Activated CD4-positive, alpha-beta T cell treated with anti-CD3 and anti-CD28 coated beads for 1 hour (primary cell): ENCODE measurements at regions not wholly inside any gene's neighbourhood (a gene's known extent, or its start where the extent isn't known, plus 50 kb on each side); places are given as distances from the start of the nearest gene placed in this dataset.
"Not testable (repeated sequence)": the region's sequence is repeated elsewhere in the genome, so short reads cannot be mapped to it uniquely, and the experiment has no call there.

Source experiments
- DNase-seq: peaks from one replicate; pipeline ENCODE4 v3.0.0-alpha.2; 2020

GRCh38 chr1:38746941-38747600 lies 112.5 kb downstream of the RRAGC start:
- no peak for DNase-seq

DNA sequence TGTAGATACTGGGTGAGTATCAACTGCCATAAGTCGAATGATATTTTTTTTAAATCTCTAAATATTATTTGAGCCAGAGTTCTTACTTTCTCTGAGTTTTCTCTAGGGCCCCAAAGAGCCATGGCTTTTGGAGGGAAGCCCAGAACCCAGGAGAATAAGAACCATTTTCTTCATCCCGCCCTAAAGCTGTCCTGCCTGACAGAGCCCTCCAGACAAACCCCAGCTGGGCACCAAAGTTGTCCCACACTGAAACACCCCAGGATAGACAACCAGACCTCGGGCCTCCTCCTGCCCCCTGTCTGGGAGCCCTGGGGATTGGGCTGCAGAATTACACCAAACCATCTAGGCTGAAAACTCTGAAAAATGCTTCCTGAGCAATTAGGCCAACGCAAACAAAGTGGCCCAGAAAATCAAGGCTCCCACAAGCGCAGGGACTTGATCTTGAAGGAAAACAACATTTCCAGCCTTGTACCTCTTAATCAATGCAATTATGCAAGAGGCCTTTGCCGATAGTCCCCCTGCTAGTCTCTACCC lies 113.1 kb downstream of the RRAGC start:
- DNase-seq: no peak

DNA sequence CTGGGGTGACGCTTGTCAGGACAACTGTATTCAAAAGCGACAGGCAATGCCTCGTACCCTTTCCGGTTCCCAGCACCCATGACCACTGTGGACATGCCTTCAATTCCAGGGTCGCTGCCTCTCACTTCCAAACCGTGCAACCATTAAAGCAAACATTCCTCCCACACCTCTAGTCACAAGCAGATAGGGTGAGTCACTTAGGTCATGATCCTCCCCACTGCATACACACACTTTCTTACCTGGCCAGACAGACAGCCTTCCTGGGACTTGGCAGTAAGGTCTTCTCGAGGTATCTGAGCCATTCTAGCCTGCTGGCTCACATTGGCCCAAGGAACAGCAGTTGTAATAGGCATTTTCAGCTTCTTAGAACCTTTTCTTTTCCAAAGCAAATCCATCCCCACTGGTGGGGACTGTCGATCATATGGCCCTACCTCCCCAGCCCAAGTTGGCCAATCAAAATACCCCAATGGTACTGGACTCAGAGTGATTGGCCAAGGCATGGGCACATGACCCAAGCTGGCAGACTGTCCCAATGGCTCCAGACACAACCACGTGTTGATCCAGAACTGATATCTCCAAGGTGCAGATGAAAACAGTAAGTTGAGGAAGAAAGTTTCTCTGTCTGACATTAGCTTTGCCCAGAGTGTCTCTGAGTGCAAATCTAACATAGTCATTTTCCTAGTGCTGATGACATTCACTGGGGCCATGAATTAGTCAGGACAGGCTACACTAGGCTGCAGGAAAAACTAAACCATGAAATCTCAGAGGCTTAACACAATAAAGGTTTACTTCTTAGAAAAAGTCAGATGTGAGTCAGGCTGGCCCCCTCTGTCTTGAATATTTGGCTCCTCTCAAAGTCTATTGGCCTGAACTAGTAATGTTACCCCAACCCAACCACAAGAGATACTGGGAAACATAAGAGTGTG lies 113.8 kb downstream of the RRAGC start:
- DNase-seq: no peak

DNA sequence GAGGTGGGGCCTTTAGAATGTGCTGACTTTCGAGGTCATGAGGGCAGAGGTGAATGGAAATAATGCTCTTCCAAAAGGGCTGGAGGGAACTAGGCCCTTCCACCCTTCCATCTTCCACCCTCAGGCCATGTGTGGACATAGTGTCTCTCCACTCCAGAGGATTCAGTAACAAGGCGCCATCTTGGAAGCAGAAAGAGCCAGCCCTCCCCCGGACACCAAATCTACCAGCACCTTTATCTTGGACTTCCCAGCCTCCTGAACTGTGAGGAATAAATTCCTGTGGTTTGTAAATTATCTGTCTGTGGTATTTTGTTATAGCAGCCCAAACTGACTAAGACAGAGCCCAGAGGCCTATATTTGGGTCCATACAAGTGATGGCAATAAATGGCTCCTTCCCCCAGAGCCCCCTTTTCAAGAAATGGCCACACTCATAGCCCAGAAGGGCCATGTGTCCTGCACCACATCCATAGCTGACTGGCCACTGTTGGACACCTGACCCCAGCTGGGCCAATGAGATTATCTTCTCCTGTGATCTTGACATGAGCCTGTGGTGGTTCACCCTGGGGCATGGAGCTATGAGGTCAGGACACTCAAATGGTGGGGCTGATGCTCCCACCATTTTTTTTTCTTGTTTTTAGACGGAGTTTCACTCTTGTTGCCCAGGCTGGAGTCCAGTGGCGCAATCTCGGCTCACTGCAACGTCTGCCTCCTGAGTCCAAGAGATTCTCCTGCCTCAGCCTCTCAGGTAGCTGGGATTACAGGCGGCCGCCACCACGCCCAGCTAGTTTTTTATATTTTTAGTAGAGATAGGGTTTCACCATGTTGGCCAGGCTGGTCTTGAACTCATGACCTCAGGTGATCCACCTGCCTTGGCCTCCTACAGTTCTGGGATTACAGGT lies 114.9 kb downstream of the RRAGC start:
- no peak for DNase-seq

DNA sequence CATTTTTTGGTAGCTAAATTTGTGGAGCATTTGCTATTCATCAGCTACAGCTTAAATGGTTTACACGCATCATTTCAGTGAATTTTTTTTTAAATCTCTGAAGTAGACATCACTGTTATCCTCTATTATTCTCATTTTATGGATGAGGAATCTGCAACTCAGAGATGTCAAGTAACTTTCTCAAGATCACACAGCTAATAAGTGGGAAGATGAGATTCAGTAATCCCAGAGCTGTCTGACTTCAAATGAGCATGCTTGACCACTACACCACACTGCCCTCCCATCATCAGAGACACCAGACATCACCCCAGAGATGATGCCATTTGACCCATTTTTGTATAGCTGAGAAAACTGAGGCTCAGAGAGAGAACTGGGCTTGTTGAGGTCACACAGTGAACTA lies 116.4 kb downstream of the RRAGC start:
- no peak for DNase-seq

- DNase-seq: no peak
Measured at GRCh38 chr1:38741341-38741740, 118.2 kb downstream of the RRAGC start.

- no peak for DNase-seq
Measured at GRCh38 chr1:38740487-38740886, 119.1 kb downstream of the RRAGC start.

GRCh38 chr1:38738207-38738606 lies 121.4 kb downstream of the RRAGC start:
- no peak for DNase-seq

GRCh38 chr1:38736399-38736798 lies 123.2 kb downstream of the RRAGC start:
- no peak for DNase-seq

DNA sequence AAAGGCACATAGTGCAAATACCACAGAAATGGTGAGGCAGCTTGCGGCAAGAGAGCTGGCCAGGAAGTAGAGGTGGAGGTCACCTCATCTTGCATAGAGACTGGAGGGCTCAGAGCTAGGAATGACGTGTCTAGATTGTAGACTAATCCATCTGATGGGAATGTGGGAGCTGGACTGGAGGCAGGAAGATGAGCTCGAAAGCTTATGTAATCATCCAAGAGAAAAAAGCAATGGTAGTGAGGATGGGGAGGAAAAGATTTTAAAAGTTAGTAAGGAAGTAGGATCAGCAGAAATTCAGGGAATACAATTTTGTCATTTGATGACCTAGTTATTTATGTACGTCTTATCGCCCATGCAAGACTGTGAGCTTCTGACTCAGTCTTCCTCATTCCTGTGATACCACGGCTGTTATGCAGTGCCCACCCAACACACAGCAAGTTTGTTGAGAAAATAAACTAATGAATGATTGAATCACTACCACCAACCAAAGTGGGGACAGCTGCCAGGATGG lies 123.9 kb downstream of the RRAGC start:
- no peak for DNase-seq

GRCh38 chr1:38733761-38734160 lies 125.8 kb downstream of the RRAGC start:
- DNase-seq: no peak

GRCh38 chr1:38730511-38731397 lies 128.8 kb downstream of the RRAGC start:
- no peak for DNase-seq

GRCh38 chr1:38728585-38728908 lies 131.0 kb downstream of the RRAGC start:
- no peak for DNase-seq

GRCh38 chr1:38727684-38728584 lies 131.6 kb downstream of the RRAGC start:
- DNase-seq: no peak

DNA sequence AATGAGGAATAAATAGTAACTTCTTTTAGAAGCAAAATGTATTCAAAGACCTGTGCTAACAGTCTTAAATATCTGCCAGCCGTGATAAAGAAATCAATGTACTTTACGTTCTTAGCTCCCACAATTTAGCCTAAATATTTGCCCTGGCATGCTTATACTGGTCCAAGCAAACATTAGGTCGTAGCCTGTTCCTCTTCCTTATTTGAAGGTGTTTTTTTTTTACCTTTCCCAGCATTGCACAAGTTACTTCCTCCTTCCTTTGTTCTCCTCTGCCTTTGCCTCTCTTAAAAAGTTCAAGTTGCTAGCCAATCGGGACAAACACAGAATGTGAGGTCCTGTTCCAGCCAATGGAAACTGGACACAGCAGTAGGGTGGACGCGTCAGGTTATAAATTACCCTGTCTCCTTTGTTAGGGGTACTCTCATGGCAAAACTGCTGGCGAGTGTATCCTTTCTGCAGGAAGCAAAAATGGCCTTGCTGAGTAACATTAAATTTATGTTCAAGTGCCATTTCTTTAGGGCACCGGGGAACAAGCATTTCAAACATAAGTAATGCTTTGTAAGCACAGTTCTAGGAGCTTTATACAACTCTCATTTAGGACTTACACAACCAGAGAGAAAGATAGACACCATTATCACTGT lies 134.1 kb downstream of the RRAGC start:
- DNase-seq: not testable (repeated sequence)

DNA sequence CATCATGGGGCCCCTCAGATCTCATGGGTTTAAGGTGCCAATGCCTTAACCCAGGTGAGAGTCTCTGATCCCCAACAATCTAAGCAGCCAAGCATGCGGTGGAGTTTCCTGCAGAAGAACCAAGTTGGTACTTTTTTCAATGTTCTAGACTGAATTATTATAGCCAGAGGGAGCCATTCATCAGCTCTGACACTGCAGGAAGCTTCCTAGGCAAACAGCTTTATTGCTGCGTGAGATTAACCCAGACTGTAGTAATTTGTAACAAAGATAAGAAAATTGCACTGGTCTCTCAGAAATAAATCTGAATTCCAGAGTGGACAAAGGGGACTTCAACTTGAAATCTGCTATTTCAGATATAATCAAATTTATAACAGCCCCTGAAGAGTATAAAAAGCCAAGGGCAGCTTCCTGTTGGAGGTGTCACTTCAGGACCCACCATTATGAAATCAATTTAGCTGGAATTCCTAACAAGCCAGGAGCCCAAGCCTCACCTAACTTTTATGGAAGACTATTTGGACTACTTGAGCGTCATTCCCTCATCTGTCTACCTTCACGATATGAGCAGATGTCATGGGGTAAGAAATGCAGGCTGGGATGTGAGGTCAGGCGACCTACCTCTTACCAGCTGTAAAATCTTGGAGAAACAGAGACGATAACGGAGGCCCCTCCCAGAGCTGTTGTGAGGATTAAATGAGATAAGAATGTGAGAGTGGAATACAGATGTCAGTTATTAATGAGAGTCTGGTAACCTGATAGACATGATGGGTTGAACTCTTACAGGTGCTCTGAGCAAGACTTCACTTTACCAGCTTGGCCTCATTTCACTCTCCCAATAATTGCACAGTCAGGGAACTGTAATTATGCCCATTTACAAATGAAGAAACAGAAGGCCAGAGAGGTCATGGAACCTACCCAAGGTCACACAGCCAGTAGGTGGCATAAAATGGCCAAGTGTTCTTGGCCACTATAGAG lies 135.1 kb downstream of the RRAGC start:
- no peak for DNase-seq

- no peak for DNase-seq
Measured at GRCh38 chr1:38721816-38722215, 137.8 kb downstream of the RRAGC start.

- DNase-seq: no peak
Measured at GRCh38 chr1:38719880-38720279, 139.7 kb downstream of the RRAGC start.

DNA sequence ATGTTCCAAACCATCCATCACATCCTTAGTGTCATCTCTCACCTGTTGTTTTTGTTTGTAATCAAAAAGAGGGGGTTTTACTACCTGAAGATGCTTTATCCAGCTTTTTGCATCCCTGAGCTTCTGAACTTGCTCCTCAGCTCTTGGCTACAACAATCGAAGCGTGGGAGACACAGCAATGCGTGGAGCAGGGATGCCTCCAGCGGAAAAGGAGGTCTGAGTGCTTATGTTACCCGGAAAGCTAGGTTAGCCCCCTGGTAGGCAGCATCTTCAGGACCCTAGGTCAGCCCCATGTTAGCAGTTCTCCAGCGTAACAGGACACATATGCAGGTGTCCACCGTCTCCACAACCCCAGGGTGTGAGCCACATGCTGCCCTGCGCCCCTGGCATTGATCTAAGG lies 141.5 kb downstream of the RRAGC start:
- DNase-seq: no peak
